ENCODE measurements at regions not wholly inside any gene's neighbourhood (a gene's known extent, or its start where the extent isn't known, plus 50 kb on each side); places are given as distances from the start of the nearest gene placed in this dataset.
"Not testable (repeated sequence)": the region's sequence is repeated elsewhere in the genome, so short reads cannot be mapped to it uniquely, and the experiment has no call there.

- H3K36me3 ChIP-seq (ENCODE audit: control insufficient read depth, low read length) = no peaks in the 10 kb centered on the region
- no peak overlapping the region for H3K27ac ChIP-seq (ENCODE audit: low read depth, low read length)
- H3K79me2 ChIP-seq (ENCODE audit: control insufficient read depth, low read length) = no peaks in the 10 kb centered on the region
- H3K9me3 ChIP-seq (ENCODE audit: control insufficient read depth, insufficient read depth, low read length) = peaks cover 4% of the 10 kb centered on the region; the same call in 1 of the 2 replicates
- H3K4me2 ChIP-seq (ENCODE audit: low read length) = no peak overlapping the region
- TF ChIP-seq EZH2phosphoT487 (IDR thresholded peaks at IDR 0.05; ENCODE audit: borderline replicate concordance, low read length) (no peak), CTCF (IDR thresholded peaks at IDR 0.05; ENCODE audit: low read depth, low read length, poor library complexity, severe bottlenecking) (no peak)
- no peak overlapping the region for H3K4me3 ChIP-seq (ENCODE audit: low read length)
- H3K4me1 ChIP-seq (ENCODE audit: control insufficient read depth, low read length) = no peaks in the 10 kb centered on the region
- no peaks in the 10 kb centered on the region for H3F3A ChIP-seq (ENCODE audit: control insufficient read depth, insufficient read depth)
- no peaks in the 10 kb centered on the region for H3K9me2 ChIP-seq (replicated peaks; ENCODE audit: control insufficient read depth, low read length)
- no peaks in the 10 kb centered on the region for H4K20me1 ChIP-seq (ENCODE audit: control insufficient read depth, insufficient read depth, low read depth, low read length)
- H3K27me3 ChIP-seq (ENCODE audit: control insufficient read depth, low read length) = no peaks in the 10 kb centered on the region
These were observed 418.8 kb downstream of the OLFM4 start for GRCh38 chr13:53447456-53447855.

- Histone ChIP-seq H3K27me3 (ENCODE audit: control insufficient read depth, low read length) (no peaks in the 10 kb centered on the region), H3K4me1 (ENCODE audit: control insufficient read depth, low read length) (no peaks in the 10 kb centered on the region), H3K9me2 (replicated peaks; ENCODE audit: control insufficient read depth, low read length) (no peaks in the 10 kb centered on the region), H3F3A (ENCODE audit: control insufficient read depth, insufficient read depth) (no peaks in the 10 kb centered on the region), H4K20me1 (ENCODE audit: control insufficient read depth, insufficient read depth, low read depth, low read length) (no peaks in the 10 kb centered on the region), H3K4me3 (ENCODE audit: low read length) (no peak overlapping the region), H3K36me3 (ENCODE audit: control insufficient read depth, low read length) (no peaks in the 10 kb centered on the region), H3K79me2 (ENCODE audit: control insufficient read depth, low read length) (no peaks in the 10 kb centered on the region), H3K27ac (ENCODE audit: low read depth, low read length) (no peak overlapping the region), H3K9me3 (ENCODE audit: control insufficient read depth, insufficient read depth, low read length) (peaks cover 4% of the 10 kb centered on the region; the same call in 1 of the 2 replicates), H3K4me2 (ENCODE audit: low read length) (no peak overlapping the region)
- TF ChIP-seq CTCF (IDR thresholded peaks at IDR 0.05; ENCODE audit: low read depth, low read length, poor library complexity, severe bottlenecking) (no peak), EZH2phosphoT487 (IDR thresholded peaks at IDR 0.05; ENCODE audit: borderline replicate concordance, low read length) (no peak)
These were observed 419.2 kb downstream of the OLFM4 start for GRCh38 chr13:53447863-53448262.

GRCh38 chr13:53452263-53452808 lies 423.7 kb downstream of the OLFM4 start:
- not testable (repeated sequence) for H3K9me3 ChIP-seq (ENCODE audit: control insufficient read depth, insufficient read depth, low read length); H3K27ac ChIP-seq (ENCODE audit: low read depth, low read length); H3K36me3 ChIP-seq (ENCODE audit: control insufficient read depth, low read length); H3K4me2 ChIP-seq (ENCODE audit: low read length); H3K4me3 ChIP-seq (ENCODE audit: low read length); H4K20me1 ChIP-seq (ENCODE audit: control insufficient read depth, insufficient read depth, low read depth, low read length); H3K27me3 ChIP-seq (ENCODE audit: control insufficient read depth, low read length); H3K79me2 ChIP-seq (ENCODE audit: control insufficient read depth, low read length); H3F3A ChIP-seq (ENCODE audit: control insufficient read depth, insufficient read depth); H3K4me1 ChIP-seq (ENCODE audit: control insufficient read depth, low read length); H3K9me2 ChIP-seq (replicated peaks; ENCODE audit: control insufficient read depth, low read length)

GRCh38 chr13:53460796-53461195 lies 432.2 kb downstream of the OLFM4 start:
- Histone ChIP-seq H3K9me3 (ENCODE audit: control insufficient read depth, insufficient read depth, low read length) (no peaks in the 10 kb centered on the region), H3K9me2 (replicated peaks; ENCODE audit: control insufficient read depth, low read length) (no peaks in the 10 kb centered on the region), H3K27ac (ENCODE audit: low read depth, low read length) (no peak overlapping the region), H3F3A (ENCODE audit: control insufficient read depth, insufficient read depth) (no peaks in the 10 kb centered on the region), H3K36me3 (ENCODE audit: control insufficient read depth, low read length) (no peaks in the 10 kb centered on the region), H3K4me1 (ENCODE audit: control insufficient read depth, low read length) (no peaks in the 10 kb centered on the region), H3K27me3 (ENCODE audit: control insufficient read depth, low read length) (no peaks in the 10 kb centered on the region), H4K20me1 (ENCODE audit: control insufficient read depth, insufficient read depth, low read depth, low read length) (no peaks in the 10 kb centered on the region), H3K4me2 (ENCODE audit: low read length) (no peak overlapping the region), H3K79me2 (ENCODE audit: control insufficient read depth, low read length) (no peaks in the 10 kb centered on the region), H3K4me3 (ENCODE audit: low read length) (no peak overlapping the region)
- TF ChIP-seq EZH2phosphoT487 (IDR thresholded peaks at IDR 0.05; ENCODE audit: borderline replicate concordance, low read length) (no peak), CTCF (IDR thresholded peaks at IDR 0.05; ENCODE audit: low read depth, low read length, poor library complexity, severe bottlenecking) (no peak)
